ENCODE measurements at regions not wholly inside any gene's neighbourhood (a gene's known extent, or its start where the extent isn't known, plus 50 kb on each side); places are given as distances from the start of the nearest gene placed in this dataset.

DNA sequence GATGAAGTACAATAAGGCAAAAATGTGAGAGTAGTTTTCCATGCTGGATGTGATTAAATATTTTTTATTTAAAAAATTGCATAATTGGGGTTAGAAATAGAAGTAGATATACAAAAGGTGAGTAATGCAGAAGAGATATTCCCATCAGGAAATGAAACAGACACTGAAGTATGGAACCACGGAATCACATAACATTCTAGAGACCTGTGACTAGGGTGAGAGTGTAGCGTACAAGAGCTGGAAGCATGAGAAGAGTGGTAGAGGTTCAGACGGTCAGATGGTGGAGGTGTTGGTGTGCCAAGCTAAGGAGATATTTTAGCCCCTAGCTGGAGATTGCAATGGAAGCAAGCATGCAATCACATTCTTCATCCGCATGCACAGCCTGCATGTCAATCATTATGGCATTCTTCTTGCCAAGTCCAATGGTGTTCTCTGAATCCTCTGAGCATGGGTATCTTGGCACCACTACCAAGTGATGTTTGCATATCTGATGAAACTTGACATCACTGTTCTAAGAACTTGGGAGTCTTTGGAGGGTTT is 587.8 kb downstream of the PSAT1 start:
- TF ChIP-seq, protein P1, sequence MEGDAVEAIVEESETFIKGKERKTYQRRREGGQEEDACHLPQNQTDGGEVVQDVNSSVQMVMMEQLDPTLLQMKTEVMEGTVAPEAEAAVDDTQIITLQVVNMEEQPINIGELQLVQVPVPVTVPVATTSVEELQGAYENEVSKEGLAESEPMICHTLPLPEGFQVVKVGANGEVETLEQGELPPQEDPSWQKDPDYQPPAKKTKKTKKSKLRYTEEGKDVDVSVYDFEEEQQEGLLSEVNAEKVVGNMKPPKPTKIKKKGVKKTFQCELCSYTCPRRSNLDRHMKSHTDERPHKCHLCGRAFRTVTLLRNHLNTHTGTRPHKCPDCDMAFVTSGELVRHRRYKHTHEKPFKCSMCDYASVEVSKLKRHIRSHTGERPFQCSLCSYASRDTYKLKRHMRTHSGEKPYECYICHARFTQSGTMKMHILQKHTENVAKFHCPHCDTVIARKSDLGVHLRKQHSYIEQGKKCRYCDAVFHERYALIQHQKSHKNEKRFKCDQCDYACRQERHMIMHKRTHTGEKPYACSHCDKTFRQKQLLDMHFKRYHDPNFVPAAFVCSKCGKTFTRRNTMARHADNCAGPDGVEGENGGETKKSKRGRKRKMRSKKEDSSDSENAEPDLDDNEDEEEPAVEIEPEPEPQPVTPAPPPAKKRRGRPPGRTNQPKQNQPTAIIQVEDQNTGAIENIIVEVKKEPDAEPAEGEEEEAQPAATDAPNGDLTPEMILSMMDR (IDR thresholded peaks at IDR 0.05): no peak
- no peak for TF ChIP-seq POLR2A (IDR thresholded peaks at IDR 0.05)

Data from uterus (tissue), 2 donors.